IMR-90 (cell line): ENCODE measurements at regions not wholly inside any gene's neighbourhood (a gene's known extent, or its start where the extent isn't known, plus 50 kb on each side); places are given as distances from the start of the nearest gene placed in this dataset.

Source experiments
- ATAC-seq: fragments of 200-7000 bp; cut with Tn5 transposase; 2 replicates; pipeline ENCODE4 v1.9.1; 2020; ENCODE audit warnings: low read depth, mild to moderate bottlenecking, moderate library complexity
- BruUV-seq: library from RNA; stranded (reverse); fragments of 400-500 nt; replicated peaks from 2 replicates; lab custom pipeline; 2021; lab: Mats Ljungman, UMichigan
- CTCF ChIA-PET: fragments of 300-600 bp; formaldehyde crosslinking; extraction: SDS; loops from one replicate; lab custom pipeline; 2021; ENCODE audit warnings: antibody characterized with exemption; lab: Yijun Ruan, JAX
- POLR2A ChIA-PET: fragments of 300-600 bp; sonication (Branson Sonifier 250); formaldehyde crosslinking; loops from one replicate; lab custom pipeline; 2022; ENCODE audit warnings: antibody characterized with exemption; ENCODE audit not compliant: unreplicated experiment; lab: Charles Lee
- DNase-seq: peaks from one replicate; pipeline ENCODE4 v3.0.0; 2013
- H2AFZ ChIP-seq: replicated peaks from 2 replicates; pipeline ENCODE3; 2013; ENCODE audit warnings: low read length, mild to moderate bottlenecking; ENCODE audit not compliant: poor library complexity
- H2AK5ac ChIP-seq: 2 replicates; pipeline ENCODE4 v1.6.1; 2013; ENCODE audit warnings: low read depth, low read length, inconsistent platforms
- H2AK9ac ChIP-seq: replicated peaks from 2 replicates; pipeline ENCODE3; 2013; ENCODE audit warnings: mild to moderate bottlenecking, low read depth, low read length, moderate library complexity; ENCODE audit not compliant: poor library complexity
- H2BK120ac ChIP-seq: 2 replicates; pipeline ENCODE4 v1.6.1; 2013; ENCODE audit warnings: low read depth, low read length, inconsistent platforms
- H2BK15ac ChIP-seq: 3 replicates; pipeline ENCODE4 v1.6.1; 2013; ENCODE audit warnings: low read depth, low read length, inconsistent platforms
- H2BK20ac ChIP-seq: 2 replicates; pipeline ENCODE4 v1.6.1; 2013; ENCODE audit warnings: low read depth, mild to moderate bottlenecking, inconsistent platforms, low read length, moderate library complexity
- H2BK5ac ChIP-seq: 2 replicates; pipeline ENCODE4 v1.6.1; 2013; ENCODE audit warnings: mild to moderate bottlenecking, low read depth, low read length, inconsistent platforms; ENCODE audit not compliant: poor library complexity, severe bottlenecking
- H3K14ac ChIP-seq: replicated peaks from 2 replicates; pipeline ENCODE4 v1.6.1; 2013; ENCODE audit warnings: low read depth, low read length, inconsistent platforms
- H3K18ac ChIP-seq: 2 replicates; pipeline ENCODE4 v1.6.1; 2013; ENCODE audit warnings: low read depth, low read length, control low read depth
- H3K23ac ChIP-seq: 2 replicates; pipeline ENCODE4 v1.6.1; 2013; ENCODE audit warnings: low read depth, low read length, inconsistent platforms
- H3K27ac ChIP-seq: 2 replicates; pipeline ENCODE4 v1.5.1; 2013; ENCODE audit warnings: mild to moderate bottlenecking, control low read depth, low read length; ENCODE audit not compliant: insufficient read depth
- H3K27me3 ChIP-seq: 2 replicates; pipeline ENCODE4 v1.6.1; 2013; ENCODE audit warnings: low read length; ENCODE audit not compliant: control insufficient read depth, insufficient read depth
- H3K36me3 ChIP-seq: 2 replicates; pipeline ENCODE4 v1.6.1; 2013; ENCODE audit warnings: low read length, mixed read lengths; ENCODE audit not compliant: control insufficient read depth, insufficient read depth
- H3K4ac ChIP-seq: 2 replicates; pipeline ENCODE4 v1.6.1; 2013; ENCODE audit warnings: low read depth, low read length, inconsistent platforms
- H3K4me1 ChIP-seq: 2 replicates; pipeline ENCODE4 v1.6.1; 2013; ENCODE audit warnings: low read length, mixed read lengths; ENCODE audit not compliant: control insufficient read depth, insufficient read depth
- H3K4me2 ChIP-seq: 2 replicates; pipeline ENCODE4 v1.6.1; 2013; ENCODE audit warnings: low read depth, mild to moderate bottlenecking, control low read depth, low read length, moderate library complexity
- H3K4me3 ChIP-seq: 2 replicates; pipeline ENCODE4 v1.5.1; 2013; ENCODE audit warnings: low read depth, mild to moderate bottlenecking, control low read depth, low read length, moderate library complexity; ENCODE audit not compliant: insufficient read depth
- H3K56ac ChIP-seq: 2 replicates; pipeline ENCODE4 v1.6.1; 2013; ENCODE audit warnings: low read length, inconsistent platforms; ENCODE audit not compliant: insufficient read depth; ENCODE audit errors: extremely low read depth
- H3K79me1 ChIP-seq, 2 experiments: 2 replicates each; pipeline ENCODE4 v1.6.1; 2013; ENCODE audit warnings: low read length in 2 of 2, inconsistent platforms in 1 of 2, low read depth in 1 of 2
- H3K9ac ChIP-seq: 2 replicates; pipeline ENCODE4 v1.6.1; 2013; ENCODE audit warnings: low read depth, low read length, control low read depth
- H3K9me1 ChIP-seq: 2 replicates; pipeline ENCODE4 v1.6.1; 2013; ENCODE audit warnings: low read length, inconsistent platforms; ENCODE audit not compliant: insufficient read depth
- H3K9me3 ChIP-seq: 2 replicates; pipeline ENCODE4 v1.6.1; 2013; ENCODE audit warnings: low read length; ENCODE audit not compliant: control insufficient read depth, insufficient read depth
- H4K20me1 ChIP-seq: 2 replicates; pipeline ENCODE4 v1.6.1; 2013; ENCODE audit warnings: low read length, inconsistent platforms; ENCODE audit not compliant: insufficient read depth
- H4K5ac ChIP-seq: 2 replicates; pipeline ENCODE4 v1.6.1; 2013; ENCODE audit warnings: mild to moderate bottlenecking, low read depth, low read length, control low read depth
- H4K8ac ChIP-seq, 2 experiments: 2 replicates each; pipeline ENCODE4 v1.6.1; 2013; ENCODE audit warnings: low read depth in 2 of 2, low read length in 2 of 2, control low read depth in 1 of 2, inconsistent platforms in 1 of 2
- H4K91ac ChIP-seq: 2 replicates; pipeline ENCODE4 v1.6.1; 2013; ENCODE audit warnings: low read depth, low read length, inconsistent platforms; ENCODE audit not compliant: insufficient read depth
- CEBPB ChIP-seq: IDR thresholded peaks from 2 replicates; pipeline ENCODE4 v1.6.1; 2012; ENCODE audit warnings: low read depth, low read length, improper control_type of control experiment
- CHD1 ChIP-seq: IDR thresholded peaks from 2 replicates; pipeline ENCODE4 v1.6.1; 2012; ENCODE audit warnings: low read depth, low read length, improper control_type of control experiment
- ELK1 ChIP-seq: fragments of 150-350 bp; IDR thresholded peaks from 2 replicates; pipeline ENCODE4 v1.6.1; 2016; ENCODE audit warnings: low read depth, mild to moderate bottlenecking, low read length, moderate library complexity, borderline replicate concordance
- FOS ChIP-seq: fragments of 150-350 bp; IDR thresholded peaks from 2 replicates; pipeline ENCODE4 v1.6.1; 2016; ENCODE audit warnings: low read depth, low read length
- MAFK ChIP-seq: IDR thresholded peaks from 2 replicates; pipeline ENCODE4 v1.6.1; 2012; ENCODE audit warnings: low read depth, low read length, improper control_type of control experiment
- MAZ ChIP-seq: IDR thresholded peaks from 2 replicates; pipeline ENCODE4 v1.6.1; 2012; ENCODE audit warnings: low read depth, mild to moderate bottlenecking, low read length, improper control_type of control experiment, moderate library complexity, borderline replicate concordance
- NFE2L2 ChIP-seq: fragments of 150-350 bp; IDR thresholded peaks from 2 replicates; pipeline ENCODE4 v1.6.1; 2016; ENCODE audit warnings: low read depth, mild to moderate bottlenecking, low read length
- RAD21 ChIP-seq: IDR thresholded peaks from 2 replicates; pipeline ENCODE4 v1.6.1; 2012; ENCODE audit warnings: low read length, improper control_type of control experiment
- RCOR1 ChIP-seq: IDR thresholded peaks from 2 replicates; pipeline ENCODE4 v1.6.1; 2012; ENCODE audit warnings: mild to moderate bottlenecking, low read length, improper control_type of control experiment; ENCODE audit not compliant: insufficient replicate concordance
- RFX5 ChIP-seq: IDR thresholded peaks from 2 replicates; pipeline ENCODE4 v1.8.0; 2012; ENCODE audit warnings: low read depth, mild to moderate bottlenecking, low read length, moderate library complexity
- USF2 ChIP-seq: fragments of 150-350 bp; IDR thresholded peaks from 2 replicates; pipeline ENCODE4 v1.6.1; 2017; ENCODE audit warnings: mild to moderate bottlenecking, antibody characterized with exemption, low read length, low read depth
- WGBS, 2 experiments: methylation state at CpG; one replicate each; pipeline versions ENCODE4 v1.1.5 to v1.1.7; 2013; ENCODE audit warnings: missing lambda C conversion rate in 2 of 2; ENCODE audit not compliant: insufficient read length in 1 of 2; ENCODE audit errors: extremely low coverage in 2 of 2; 5-methylcytosine and 5-hydroxymethylcytosine counted together
- dilution Hi-C: fragments of 300-500 bp; cut with HindIII; formaldehyde crosslinking; loops from one replicate; pipeline ENCODE4 v1.14.3; 2018; ENCODE audit warnings: low sequenced_read_pairs; ENCODE audit not compliant: unreplicated experiment
- in situ Hi-C: fragments of 300-500 bp; cut with MboI; formaldehyde crosslinking; loops from 3 replicates; pipeline ENCODE4 v1.14.3; 2019; ENCODE audit warnings: low sequenced_read_pairs, inconsistent platforms, mixed read lengths
- intact Hi-C: fragments of 100-400 bp; cut with micrococcal nuclease; formaldehyde crosslinking; loops from 2 replicates; pipeline ENCODE4 v1.10.0; 2022
- TF ChIP-seq, protein P1 (sequence below): conservative IDR thresholded peaks from 2 replicates; pipeline ENCODE4 v1.5.1; 2012; ENCODE audit warnings: mild to moderate bottlenecking, low read depth, low read length, improper control_type of control experiment

DNA sequence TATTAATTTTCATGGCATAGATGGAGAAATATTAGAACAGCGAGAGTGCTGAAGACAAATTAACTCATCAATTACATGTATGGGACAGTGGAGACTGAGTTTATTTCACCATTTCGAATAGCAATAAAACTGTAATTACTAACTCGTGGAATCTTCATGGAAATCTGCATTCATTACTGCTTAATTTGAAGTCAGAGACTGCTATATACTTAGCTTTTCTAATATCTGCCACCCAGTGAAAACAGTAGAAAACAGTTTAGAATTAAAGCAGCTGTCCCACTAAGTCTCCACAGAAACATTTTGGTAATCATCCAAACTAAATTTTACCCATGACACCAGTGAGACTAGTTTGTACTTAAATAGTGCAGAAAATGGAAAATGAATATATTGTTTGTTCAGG lies 56.8 kb downstream of the IZUMO3 start:
- ChIA-PET CTCF (no interaction called here), POLR2A (no interaction called here)
- H2BK5ac ChIP-seq, result no peak overlapping the region
- no peak overlapping the region for H3K27ac ChIP-seq
- in situ Hi-C loops, result no loop called here
- no peak overlapping the region for H4K8ac ChIP-seq
- no peak overlapping the region for H3K23ac ChIP-seq
- no peak overlapping the region for H2AK9ac ChIP-seq
- no peak overlapping the region for H3K4ac ChIP-seq
- no peak overlapping the region for H3K9ac ChIP-seq
- dilution Hi-C loops, result no loop called here
- intact Hi-C loops, result no loop called here
- H2BK15ac ChIP-seq, result no peak overlapping the region
- ATAC-seq, result no peak
- no peak overlapping the region for H2AFZ ChIP-seq
- WGBS, 2 experiments, result no CpG with 5 or more reads among the region's 3 CpGs
- H3K9me3 ChIP-seq, result no peaks in the 10 kb centered on the region
- H2BK20ac ChIP-seq, result no peak overlapping the region
- H2AK5ac ChIP-seq, result no peak overlapping the region
- no peak overlapping the region for H2BK120ac ChIP-seq
- no peak overlapping the region for H3K4me3 ChIP-seq
- H3K4me1 ChIP-seq, result no peaks in the 10 kb centered on the region
- no peak overlapping the region for H4K91ac ChIP-seq
- H3K18ac ChIP-seq, result no peak overlapping the region
- H3K27me3 ChIP-seq, result no peaks in the 10 kb centered on the region
- TF ChIP-seq MAZ (no peak), ELK1 (no peak), RAD21 (no peak), RCOR1 (no peak), CHD1 (no peak), FOS (no peak), USF2 (no peak), MAFK (no peak), NFE2L2 (no peak), CEBPB (no peak), RFX5 (no peak)
- TF ChIP-seq, protein P1, sequence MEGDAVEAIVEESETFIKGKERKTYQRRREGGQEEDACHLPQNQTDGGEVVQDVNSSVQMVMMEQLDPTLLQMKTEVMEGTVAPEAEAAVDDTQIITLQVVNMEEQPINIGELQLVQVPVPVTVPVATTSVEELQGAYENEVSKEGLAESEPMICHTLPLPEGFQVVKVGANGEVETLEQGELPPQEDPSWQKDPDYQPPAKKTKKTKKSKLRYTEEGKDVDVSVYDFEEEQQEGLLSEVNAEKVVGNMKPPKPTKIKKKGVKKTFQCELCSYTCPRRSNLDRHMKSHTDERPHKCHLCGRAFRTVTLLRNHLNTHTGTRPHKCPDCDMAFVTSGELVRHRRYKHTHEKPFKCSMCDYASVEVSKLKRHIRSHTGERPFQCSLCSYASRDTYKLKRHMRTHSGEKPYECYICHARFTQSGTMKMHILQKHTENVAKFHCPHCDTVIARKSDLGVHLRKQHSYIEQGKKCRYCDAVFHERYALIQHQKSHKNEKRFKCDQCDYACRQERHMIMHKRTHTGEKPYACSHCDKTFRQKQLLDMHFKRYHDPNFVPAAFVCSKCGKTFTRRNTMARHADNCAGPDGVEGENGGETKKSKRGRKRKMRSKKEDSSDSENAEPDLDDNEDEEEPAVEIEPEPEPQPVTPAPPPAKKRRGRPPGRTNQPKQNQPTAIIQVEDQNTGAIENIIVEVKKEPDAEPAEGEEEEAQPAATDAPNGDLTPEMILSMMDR, result no peak
- no peak for DNase-seq
- H3K9me1 ChIP-seq, result no peaks in the 10 kb centered on the region
- H3K36me3 ChIP-seq, result no peaks in the 10 kb centered on the region
- H3K14ac ChIP-seq, result no peak overlapping the region
- H3K79me1 ChIP-seq, result no peaks in the 10 kb centered on the region
- no peak overlapping the region for H3K56ac ChIP-seq
- no peak overlapping the region for H3K4me2 ChIP-seq
- no TSS peak for BruUV-seq
- no peaks in the 10 kb centered on the region for H4K20me1 ChIP-seq
- no peak overlapping the region for H4K5ac ChIP-seq
